HepG2 (cell line): ENCODE measurements at regions not wholly inside any gene's neighbourhood (a gene's known extent, or its start where the extent isn't known, plus 50 kb on each side); places are given as distances from the start of the nearest gene placed in this dataset.

Experiments
- MTF2 ChIP-seq: sonication (generic); formaldehyde crosslinking; IDR thresholded peaks from 2 replicates; pipeline ENCODE4 v1.5.0; 2020; ENCODE audit warnings: missing genetic modification reagents, borderline replicate concordance
- PHF5A ChIP-seq: IDR thresholded peaks from one replicate; pipeline ENCODE4 v1.6.1; 2018; ENCODE audit warnings: low read depth, missing genetic modification reagents; ENCODE audit not compliant: unreplicated experiment
- RAD21 ChIP-seq: fragments of 450-650 bp; formaldehyde crosslinking; IDR thresholded peaks from 2 replicates; pipeline ENCODE4 v1.5.0; 2020; ENCODE audit warnings: mild to moderate bottlenecking
- RARA ChIP-seq: IDR thresholded peaks from 2 replicates; pipeline ENCODE4 v1.6.1; 2016; ENCODE audit warnings: missing genetic modification reagents, missing compliant biosample characterization
- RARG ChIP-seq: sonication (generic); formaldehyde crosslinking; IDR thresholded peaks from 2 replicates; pipeline ENCODE4 v1.4.0; 2020; ENCODE audit warnings: low read depth, mild to moderate bottlenecking, missing genetic modification reagents
- SALL2 ChIP-seq: sonication (generic); formaldehyde crosslinking; IDR thresholded peaks from 2 replicates; pipeline ENCODE4 v1.8.1; 2023; ENCODE audit warnings: mild to moderate bottlenecking, missing genetic modification reagents, inconsistent platforms
- SPEN ChIP-seq: sonication (generic); formaldehyde crosslinking; IDR thresholded peaks from 2 replicates; pipeline ENCODE4 v1.5.1; 2020; ENCODE audit warnings: low read depth, mild to moderate bottlenecking, missing genetic modification reagents
- ZNF225 ChIP-seq: sonication (generic); formaldehyde crosslinking; IDR thresholded peaks from 2 replicates; pipeline ENCODE4 v1.4.0; 2020; ENCODE audit warnings: mild to moderate bottlenecking, missing genetic modification reagents
- ZNF329 ChIP-seq: sonication (generic); formaldehyde crosslinking; IDR thresholded peaks from 2 replicates; pipeline ENCODE4 v1.9.0; 2021; ENCODE audit warnings: low read depth, mild to moderate bottlenecking, missing genetic modification reagents
- ZNF552 ChIP-seq: sonication (generic); formaldehyde crosslinking; IDR thresholded peaks from 2 replicates; pipeline ENCODE4 v1.9.0; 2022; ENCODE audit warnings: missing genetic modification reagents, mild to moderate bottlenecking, borderline replicate concordance
- ZNF737 ChIP-seq: sonication (generic); formaldehyde crosslinking; IDR thresholded peaks from 2 replicates; pipeline ENCODE4 v1.5.0; 2020; ENCODE audit warnings: missing genetic modification reagents, mild to moderate bottlenecking, borderline replicate concordance
- TF ChIP-seq, protein P1 (sequence below): sonication (generic); formaldehyde crosslinking; IDR thresholded peaks from one replicate; pipeline ENCODE4 v1.5.1; 2020; ENCODE audit warnings: mild to moderate bottlenecking, missing genetic modification reagents; ENCODE audit errors: not compliant biosample characterization
- TF ChIP-seq, protein P2 (sequence below): conservative IDR thresholded peaks from 2 replicates; pipeline ENCODE4 v1.6.1; 2018; ENCODE audit warnings: missing genetic modification reagents
- TF ChIP-seq, protein P3 (sequence below): IDR thresholded peaks from 2 replicates; pipeline ENCODE4 v1.6.1; 2016; ENCODE audit warnings: mild to moderate bottlenecking
- TF ChIP-seq, protein P4 (sequence below): sonication (generic); formaldehyde crosslinking; IDR thresholded peaks from 2 replicates; pipeline ENCODE4 v1.8.1; 2022; ENCODE audit warnings: low read depth, mild to moderate bottlenecking, missing genetic modification reagents

DNA sequence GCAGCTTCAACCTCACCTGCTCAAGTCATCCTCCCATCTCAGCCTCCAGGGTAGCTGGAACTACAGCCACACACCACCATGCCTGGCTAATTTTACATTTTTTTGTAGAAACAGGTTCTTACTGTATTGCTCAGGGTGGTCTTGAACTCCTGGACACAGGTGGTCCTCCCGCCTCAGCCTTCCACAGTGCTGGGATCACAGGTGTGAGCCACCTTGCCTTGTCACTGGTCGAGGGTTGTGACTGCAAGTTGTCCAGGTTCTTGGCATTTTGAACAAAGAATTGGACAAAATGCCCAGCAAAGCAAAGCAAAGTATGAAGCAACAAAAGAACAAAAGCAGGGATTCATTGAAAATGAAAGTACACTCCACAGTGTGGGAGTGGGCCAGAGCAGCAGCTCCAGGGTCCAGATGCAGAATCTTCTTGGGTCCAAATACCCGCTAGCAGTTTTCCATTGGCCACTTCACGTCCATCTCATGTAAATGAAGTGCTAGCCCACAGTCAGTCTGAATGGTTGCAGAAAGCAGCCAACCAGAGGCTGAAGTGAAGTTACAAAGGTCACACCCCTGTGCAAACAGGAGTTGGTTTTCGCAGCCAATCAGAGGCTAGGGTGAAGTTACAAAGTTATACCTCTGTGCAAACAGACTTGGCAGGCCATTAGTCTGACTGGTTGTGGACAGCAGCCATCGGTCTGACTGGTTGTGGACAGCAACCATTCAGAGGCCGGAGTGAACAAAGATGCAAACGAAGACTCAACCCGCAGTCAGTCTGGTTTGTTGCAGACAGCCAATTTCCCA is 109.5 kb upstream of the KIF26B start (continued):
- TF ChIP-seq, protein P1, sequence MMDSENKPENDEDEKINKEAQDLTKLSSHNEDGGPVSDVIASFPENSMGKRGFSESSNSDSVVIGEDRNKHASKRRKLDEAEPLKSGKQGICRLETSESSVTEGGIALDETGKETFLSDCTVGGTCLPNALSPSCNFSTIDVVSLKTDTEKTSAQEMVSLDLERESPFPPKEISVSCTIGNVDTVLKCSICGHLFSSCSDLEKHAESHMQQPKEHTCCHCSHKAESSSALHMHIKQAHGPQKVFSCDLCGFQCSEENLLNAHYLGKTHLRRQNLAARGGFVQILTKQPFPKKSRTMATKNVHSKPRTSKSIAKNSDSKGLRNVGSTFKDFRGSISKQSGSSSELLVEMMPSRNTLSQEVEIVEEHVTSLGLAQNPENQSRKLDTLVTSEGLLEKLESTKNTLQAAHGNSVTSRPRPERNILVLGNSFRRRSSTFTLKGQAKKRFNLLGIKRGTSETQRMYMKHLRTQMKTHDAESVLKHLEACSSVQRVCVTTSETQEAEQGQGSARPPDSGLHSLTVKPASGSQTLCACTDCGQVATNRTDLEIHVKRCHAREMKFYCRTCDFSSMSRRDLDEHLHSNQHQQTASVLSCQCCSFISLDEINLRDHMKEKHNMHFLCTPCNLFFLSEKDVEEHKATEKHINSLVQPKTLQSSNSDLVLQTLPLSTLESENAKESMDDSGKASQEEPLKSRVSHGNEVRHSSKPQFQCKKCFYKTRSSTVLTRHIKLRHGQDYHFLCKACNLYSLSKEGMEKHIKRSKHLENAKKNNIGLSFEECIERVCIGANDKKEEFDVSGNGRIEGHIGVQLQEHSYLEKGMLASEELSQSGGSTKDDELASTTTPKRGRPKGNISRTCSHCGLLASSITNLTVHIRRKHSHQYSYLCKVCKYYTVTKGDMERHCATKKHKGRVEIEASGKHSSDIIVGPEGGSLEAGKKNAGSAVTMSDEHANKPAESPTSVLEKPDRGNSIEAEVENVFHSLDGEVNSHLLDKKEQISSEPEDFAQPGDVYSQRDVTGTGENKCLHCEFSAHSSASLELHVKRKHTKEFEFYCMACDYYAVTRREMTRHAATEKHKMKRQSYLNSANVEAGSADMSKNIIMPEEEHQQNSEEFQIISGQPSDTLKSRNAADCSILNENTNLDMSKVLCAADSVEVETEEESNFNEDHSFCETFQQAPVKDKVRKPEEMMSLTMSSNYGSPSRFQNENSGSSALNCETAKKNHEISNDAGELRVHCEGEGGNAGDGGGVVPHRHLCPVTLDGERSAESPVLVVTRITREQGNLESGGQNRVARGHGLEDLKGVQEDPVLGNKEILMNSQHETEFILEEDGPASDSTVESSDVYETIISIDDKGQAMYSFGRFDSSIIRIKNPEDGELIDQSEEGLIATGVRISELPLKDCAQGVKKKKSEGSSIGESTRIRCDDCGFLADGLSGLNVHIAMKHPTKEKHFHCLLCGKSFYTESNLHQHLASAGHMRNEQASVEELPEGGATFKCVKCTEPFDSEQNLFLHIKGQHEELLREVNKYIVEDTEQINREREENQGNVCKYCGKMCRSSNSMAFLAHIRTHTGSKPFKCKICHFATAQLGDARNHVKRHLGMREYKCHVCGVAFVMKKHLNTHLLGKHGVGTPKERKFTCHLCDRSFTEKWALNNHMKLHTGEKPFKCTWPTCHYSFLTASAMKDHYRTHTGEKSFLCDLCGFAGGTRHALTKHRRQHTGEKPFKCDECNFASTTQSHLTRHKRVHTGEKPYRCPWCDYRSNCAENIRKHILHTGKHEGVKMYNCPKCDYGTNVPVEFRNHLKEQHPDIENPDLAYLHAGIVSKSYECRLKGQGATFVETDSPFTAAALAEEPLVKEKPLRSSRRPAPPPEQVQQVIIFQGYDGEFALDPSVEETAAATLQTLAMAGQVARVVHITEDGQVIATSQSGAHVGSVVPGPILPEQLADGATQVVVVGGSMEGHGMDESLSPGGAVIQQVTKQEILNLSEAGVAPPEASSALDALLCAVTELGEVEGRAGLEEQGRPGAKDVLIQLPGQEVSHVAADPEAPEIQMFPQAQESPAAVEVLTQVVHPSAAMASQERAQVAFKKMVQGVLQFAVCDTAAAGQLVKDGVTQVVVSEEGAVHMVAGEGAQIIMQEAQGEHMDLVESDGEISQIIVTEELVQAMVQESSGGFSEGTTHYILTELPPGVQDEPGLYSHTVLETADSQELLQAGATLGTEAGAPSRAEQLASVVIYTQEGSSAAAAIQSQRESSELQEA (CRISPR knock-in tag) = no peak
- TF ChIP-seq ZNF329 (CRISPR knock-in tag) = no peak
- TF ChIP-seq RAD21 (CRISPR knock-in tag) = 0 out of 2 replicates have a peak, but pooled peaks have one; percentile 20
- no peak for TF ChIP-seq SALL2 (CRISPR knock-in tag)
- 0 out of 2 replicates have a peak, but pooled peaks have one; percentile 47 for TF ChIP-seq SPEN (CRISPR knock-in tag)
- no peak for TF ChIP-seq RARA
- no peak for TF ChIP-seq PHF5A (CRISPR knock-in tag)
- TF ChIP-seq RARG (CRISPR knock-in tag) = no peak
- no peak for TF ChIP-seq ZNF225
- TF ChIP-seq, protein P2, sequence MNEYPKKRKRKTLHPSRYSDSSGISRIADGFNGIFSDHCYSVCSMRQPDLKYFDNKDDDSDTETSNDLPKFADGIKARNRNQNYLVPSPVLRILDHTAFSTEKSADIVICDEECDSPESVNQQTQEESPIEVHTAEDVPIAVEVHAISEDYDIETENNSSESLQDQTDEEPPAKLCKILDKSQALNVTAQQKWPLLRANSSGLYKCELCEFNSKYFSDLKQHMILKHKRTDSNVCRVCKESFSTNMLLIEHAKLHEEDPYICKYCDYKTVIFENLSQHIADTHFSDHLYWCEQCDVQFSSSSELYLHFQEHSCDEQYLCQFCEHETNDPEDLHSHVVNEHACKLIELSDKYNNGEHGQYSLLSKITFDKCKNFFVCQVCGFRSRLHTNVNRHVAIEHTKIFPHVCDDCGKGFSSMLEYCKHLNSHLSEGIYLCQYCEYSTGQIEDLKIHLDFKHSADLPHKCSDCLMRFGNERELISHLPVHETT (CRISPR knock-in tag) = no peak; the same call in 1 of the 2 replicates
- no peak for TF ChIP-seq MTF2 (CRISPR knock-in tag)
- TF ChIP-seq ZNF552 = no peak
- TF ChIP-seq, protein P3, sequence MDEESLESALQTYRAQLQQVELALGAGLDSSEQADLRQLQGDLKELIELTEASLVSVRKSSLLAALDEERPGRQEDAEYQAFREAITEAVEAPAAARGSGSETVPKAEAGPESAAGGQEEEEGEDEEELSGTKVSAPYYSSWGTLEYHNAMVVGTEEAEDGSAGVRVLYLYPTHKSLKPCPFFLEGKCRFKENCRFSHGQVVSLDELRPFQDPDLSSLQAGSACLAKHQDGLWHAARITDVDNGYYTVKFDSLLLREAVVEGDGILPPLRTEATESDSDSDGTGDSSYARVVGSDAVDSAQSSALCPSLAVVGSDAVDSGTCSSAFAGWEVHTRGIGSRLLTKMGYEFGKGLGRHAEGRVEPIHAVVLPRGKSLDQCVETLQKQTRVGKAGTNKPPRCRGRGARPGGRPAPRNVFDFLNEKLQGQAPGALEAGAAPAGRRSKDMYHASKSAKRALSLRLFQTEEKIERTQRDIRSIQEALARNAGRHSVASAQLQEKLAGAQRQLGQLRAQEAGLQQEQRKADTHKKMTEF = peak; percentile 76
- TF ChIP-seq, protein P4, sequence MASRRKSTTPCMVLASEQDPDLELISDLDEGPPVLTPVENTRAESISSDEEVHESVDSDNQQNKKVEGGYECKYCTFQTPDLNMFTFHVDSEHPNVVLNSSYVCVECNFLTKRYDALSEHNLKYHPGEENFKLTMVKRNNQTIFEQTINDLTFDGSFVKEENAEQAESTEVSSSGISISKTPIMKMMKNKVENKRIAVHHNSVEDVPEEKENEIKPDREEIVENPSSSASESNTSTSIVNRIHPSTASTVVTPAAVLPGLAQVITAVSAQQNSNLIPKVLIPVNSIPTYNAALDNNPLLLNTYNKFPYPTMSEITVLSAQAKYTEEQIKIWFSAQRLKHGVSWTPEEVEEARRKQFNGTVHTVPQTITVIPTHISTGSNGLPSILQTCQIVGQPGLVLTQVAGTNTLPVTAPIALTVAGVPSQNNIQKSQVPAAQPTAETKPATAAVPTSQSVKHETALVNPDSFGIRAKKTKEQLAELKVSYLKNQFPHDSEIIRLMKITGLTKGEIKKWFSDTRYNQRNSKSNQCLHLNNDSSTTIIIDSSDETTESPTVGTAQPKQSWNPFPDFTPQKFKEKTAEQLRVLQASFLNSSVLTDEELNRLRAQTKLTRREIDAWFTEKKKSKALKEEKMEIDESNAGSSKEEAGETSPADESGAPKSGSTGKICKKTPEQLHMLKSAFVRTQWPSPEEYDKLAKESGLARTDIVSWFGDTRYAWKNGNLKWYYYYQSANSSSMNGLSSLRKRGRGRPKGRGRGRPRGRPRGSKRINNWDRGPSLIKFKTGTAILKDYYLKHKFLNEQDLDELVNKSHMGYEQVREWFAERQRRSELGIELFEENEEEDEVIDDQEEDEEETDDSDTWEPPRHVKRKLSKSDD = no peak
- TF ChIP-seq ZNF737 = no peak
